HEK293 (cell line): ENCODE measurements at regions not wholly inside any gene's neighbourhood (a gene's known extent, or its start where the extent isn't known, plus 50 kb on each side); places are given as distances from the start of the nearest gene placed in this dataset.

Source experiments
- PRDM10 ChIP-seq: fragments of 450-650 bp; formaldehyde crosslinking; IDR thresholded peaks from 2 replicates; pipeline ENCODE4 v1.5.1; 2016; ENCODE audit warnings: missing biosample characterization, missing genetic modification characterization
- REST ChIP-seq: fragments of 450-650 bp; formaldehyde crosslinking; IDR thresholded peaks from 2 replicates; pipeline ENCODE4 v1.5.1; 2016; ENCODE audit warnings: missing biosample characterization, missing genetic modification characterization
- TCF7L2 ChIP-seq: IDR thresholded peaks from 2 replicates; pipeline ENCODE4 v1.6.1; 2011; ENCODE audit warnings: low read depth, mild to moderate bottlenecking, inconsistent platforms, low read length, moderate library complexity, borderline replicate concordance
- ZNF114 ChIP-seq: fragments of 450-650 bp; formaldehyde crosslinking; IDR thresholded peaks from 2 replicates; pipeline ENCODE4 v1.5.0; 2017; ENCODE audit warnings: missing biosample characterization, missing genetic modification characterization
- ZNF16 ChIP-seq: fragments of 450-650 bp; formaldehyde crosslinking; IDR thresholded peaks from 2 replicates; pipeline ENCODE4 v1.5.1; 2016; ENCODE audit warnings: low read depth, missing biosample characterization, missing genetic modification characterization
- ZNF768 ChIP-seq: fragments of 450-650 bp; formaldehyde crosslinking; IDR thresholded peaks from 2 replicates; pipeline ENCODE4 v1.5.1; 2018; ENCODE audit warnings: missing biosample characterization, mild to moderate bottlenecking, missing genetic modification characterization

- TF ChIP-seq PRDM10 (tag by site-specific recombination) (no peak), ZNF16 (no peak), REST (tag by site-specific recombination) (no peak), ZNF114 (no peak), ZNF768 (no peak), TCF7L2 (no peak)
These were observed 139.4 kb upstream of the CPHXL start for GRCh38 chr16:75865736-75866135.
